ENCODE measurements at regions not wholly inside any gene's neighbourhood (a gene's known extent, or its start where the extent isn't known, plus 50 kb on each side); places are given as distances from the start of the nearest gene placed in this dataset.

- no peak for TF ChIP-seq CTCF (IDR thresholded peaks at IDR 0.05 in 2 of 3, conservative IDR thresholded peaks at IDR 0.05 in 1 of 3; ENCODE audit: control insufficient read depth in 2 of 3, extremely low read depth in 1 of 3, insufficient read depth in 1 of 3, low read depth in 3 of 3, low read length in 3 of 3)
- no peak for TF ChIP-seq TBL1XR1 (IDR thresholded peaks at IDR 0.05; ENCODE audit: low read depth, low read length)
- TF ChIP-seq MAX (IDR thresholded peaks at IDR 0.05; ENCODE audit: low read depth, low read length), result no peak
- TF ChIP-seq SUZ12 (IDR thresholded peaks at IDR 0.05; ENCODE audit: unreplicated experiment), result no peak
- TF ChIP-seq RCOR1 (conservative IDR thresholded peaks at IDR 0.05; ENCODE audit: low read depth, low read length), result no peak
- TF ChIP-seq NRF1 (conservative IDR thresholded peaks at IDR 0.05; ENCODE audit: low read depth, low read length), result no peak
- no peak for TF ChIP-seq MXI1 (IDR thresholded peaks at IDR 0.05; ENCODE audit: low read depth, low read length)
Observed at GRCh38 chr3:34367521-34367920, 569.1 kb downstream of the PDCD6IP start.
